HEK293 (cell line): ENCODE measurements at regions not wholly inside any gene's neighbourhood (a gene's known extent, or its start where the extent isn't known, plus 50 kb on each side); places are given as distances from the start of the nearest gene placed in this dataset.
"Not testable (repeated sequence)": the region's sequence is repeated elsewhere in the genome, so short reads cannot be mapped to it uniquely, and the experiment has no call there.

Experiments
- CTCF ChIP-seq: fragments of 450-650 bp; formaldehyde crosslinking; IDR thresholded peaks from 2 replicates; pipeline ENCODE4 v1.5.1; 2016; ENCODE audit warnings: missing biosample characterization, missing genetic modification characterization
- GLIS2 ChIP-seq: fragments of 450-650 bp; formaldehyde crosslinking; IDR thresholded peaks from 2 replicates; pipeline ENCODE4 v1.5.1; 2016; ENCODE audit warnings: missing biosample characterization, missing genetic modification characterization
- ZNF18 ChIP-seq: fragments of 450-650 bp; formaldehyde crosslinking; IDR thresholded peaks from 2 replicates; pipeline ENCODE4 v1.5.1; 2016; ENCODE audit warnings: missing biosample characterization, missing genetic modification characterization
- ZNF221 ChIP-seq: fragments of 450-650 bp; formaldehyde crosslinking; IDR thresholded peaks from 2 replicates; pipeline ENCODE4 v1.5.1; 2017; ENCODE audit warnings: missing biosample characterization, missing genetic modification characterization, borderline replicate concordance
- ZNF426 ChIP-seq: fragments of 450-650 bp; formaldehyde crosslinking; IDR thresholded peaks from 2 replicates; pipeline ENCODE4 v1.5.1; 2017; ENCODE audit warnings: missing biosample characterization, missing genetic modification characterization, mild to moderate bottlenecking, inconsistent platforms, moderate library complexity
- ZNF449 ChIP-seq: fragments of 450-650 bp; formaldehyde crosslinking; IDR thresholded peaks from 2 replicates; pipeline ENCODE4 v1.5.1; 2017; ENCODE audit warnings: missing biosample characterization, mild to moderate bottlenecking, missing genetic modification characterization, moderate library complexity
- ZNF555 ChIP-seq: fragments of 450-650 bp; formaldehyde crosslinking; conservative IDR thresholded peaks from 2 replicates; pipeline ENCODE4 v1.5.1; 2017; ENCODE audit warnings: missing biosample characterization, mild to moderate bottlenecking, missing genetic modification characterization, inconsistent platforms
- ZNF621 ChIP-seq: fragments of 450-650 bp; formaldehyde crosslinking; IDR thresholded peaks from 2 replicates; pipeline ENCODE4 v1.5.1; 2017; ENCODE audit warnings: missing biosample characterization, missing genetic modification characterization
- ZNF660 ChIP-seq: fragments of 450-650 bp; IDR thresholded peaks from 2 replicates; pipeline ENCODE4 v1.5.1; 2018; ENCODE audit warnings: missing biosample characterization, mild to moderate bottlenecking, missing genetic modification characterization
- ZNF830 ChIP-seq: fragments of 450-650 bp; IDR thresholded peaks from 2 replicates; pipeline ENCODE4 v1.5.0; 2018; ENCODE audit warnings: missing biosample characterization, missing genetic modification characterization, low read depth, mild to moderate bottlenecking, moderate library complexity
- ZSCAN5A ChIP-seq: fragments of 450-650 bp; formaldehyde crosslinking; IDR thresholded peaks from 2 replicates; pipeline ENCODE4 v1.5.1; 2016; ENCODE audit warnings: missing biosample characterization, missing genetic modification characterization

- TF ChIP-seq ZNF426; CTCF; ZNF555; GLIS2; ZNF18; ZNF621 (tag by site-specific recombination); ZNF221 (tag by site-specific recombination); ZNF830 (tag by site-specific recombination); ZNF449; ZNF660; ZSCAN5A: not testable (repeated sequence)
These were observed 311.7 kb upstream of the RGS17 start for GRCh38 chr6:153442749-153443148.
